Limb (tissue), 2 donors: ENCODE measurements at regions not wholly inside any gene's neighbourhood (a gene's known extent, or its start where the extent isn't known, plus 50 kb on each side); places are given as distances from the start of the nearest gene placed in this dataset.

Experiments used
- DNase-seq, 2 donors: peaks; one replicate each; pipeline ENCODE4 v3.0.0-alpha.2; 2016; ENCODE audit errors: extremely low spot score in 2 of 2

GRCh38 chr18:45480219-45481015 is 134.9 kb upstream of the SLC14A2 start:
- no peak for DNase-seq

DNA sequence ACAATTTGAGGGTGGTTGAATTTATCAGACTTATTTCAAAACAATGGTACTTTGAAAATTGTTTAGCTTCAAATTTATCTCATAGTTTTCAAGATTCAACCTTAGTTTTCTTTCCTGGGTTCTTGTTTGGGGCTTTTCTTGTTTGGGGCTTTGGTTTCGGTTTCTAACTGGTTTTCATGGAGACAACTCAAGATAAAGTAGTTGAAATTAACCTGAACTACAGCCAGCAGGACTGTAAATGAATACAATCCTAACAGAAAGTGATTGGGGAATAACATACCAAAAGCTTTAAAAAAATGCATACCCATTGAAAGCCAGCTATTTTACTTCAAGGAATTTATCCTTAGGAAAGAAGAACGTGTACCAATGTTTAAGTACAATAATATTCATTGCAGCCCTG is 133.5 kb upstream of the SLC14A2 start:
- DNase-seq: no peak

DNA sequence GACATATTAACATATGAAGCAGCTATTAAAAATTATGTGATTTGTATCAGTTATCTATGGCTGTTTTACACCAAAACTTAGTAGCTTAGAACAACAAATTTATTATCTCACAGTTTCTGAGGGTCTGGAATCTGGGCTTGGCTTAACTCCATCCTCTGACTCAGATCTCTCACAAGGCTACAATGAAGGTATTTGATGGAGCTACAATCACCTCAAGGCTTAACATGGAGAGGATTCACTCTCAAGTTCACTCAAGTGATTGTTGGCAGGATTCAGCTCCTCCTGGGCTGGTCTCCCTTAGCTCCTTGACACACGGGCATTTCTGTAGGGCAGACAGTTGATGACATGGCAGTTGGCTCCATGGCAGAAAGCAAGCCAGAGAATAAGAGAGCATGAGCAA is 133.0 kb upstream of the SLC14A2 start:
- DNase-seq: no peak

DNA sequence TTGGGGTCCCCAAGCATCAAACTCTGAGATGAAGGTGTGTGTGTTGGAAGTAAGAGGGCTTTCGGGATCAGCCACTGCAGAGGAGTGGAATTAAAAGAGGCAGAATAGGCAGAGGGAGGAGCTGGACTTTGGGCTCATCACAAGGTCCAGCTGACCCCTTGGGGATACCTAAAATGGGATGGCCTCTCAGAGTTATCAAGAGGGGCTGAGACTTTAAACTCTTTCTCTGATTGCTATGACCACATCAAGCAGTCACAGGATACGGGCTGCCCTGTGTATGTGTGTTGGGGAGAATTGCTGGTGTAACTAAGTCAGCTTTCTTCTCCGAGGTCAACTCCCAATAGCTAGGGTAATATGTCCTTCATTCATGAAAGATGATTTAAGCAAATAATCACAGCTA is 127.7 kb upstream of the SLC14A2 start:
- no peak for DNase-seq

DNA sequence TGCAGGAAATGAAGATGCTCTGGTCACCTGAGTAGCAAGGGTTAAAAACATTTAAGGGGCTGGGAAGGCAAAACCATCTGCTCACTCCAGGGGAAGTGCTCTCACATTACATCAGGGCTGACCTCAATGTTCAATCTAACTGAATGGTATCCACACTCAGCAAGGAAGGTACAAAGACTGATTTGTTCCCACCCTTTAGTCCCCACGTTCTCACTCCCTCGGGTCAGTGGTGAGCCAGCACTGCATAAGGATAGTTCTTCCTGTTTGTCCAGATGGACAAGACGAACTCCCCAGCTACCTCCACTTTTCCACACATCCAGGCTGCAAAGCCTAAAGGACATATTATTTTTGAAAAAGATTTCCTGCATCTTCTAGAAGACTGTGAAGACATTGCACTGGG is 126.6 kb upstream of the SLC14A2 start:
- DNase-seq: no peak

- DNase-seq: no peak
These were observed 121.4 kb upstream of the SLC14A2 start for GRCh38 chr18:45493830-45494229.

- DNase-seq: no peak
These were observed 120.5 kb upstream of the SLC14A2 start for GRCh38 chr18:45494811-45495210.

- no peak for DNase-seq
These were observed 118.5 kb upstream of the SLC14A2 start for GRCh38 chr18:45496741-45497140.

DNA sequence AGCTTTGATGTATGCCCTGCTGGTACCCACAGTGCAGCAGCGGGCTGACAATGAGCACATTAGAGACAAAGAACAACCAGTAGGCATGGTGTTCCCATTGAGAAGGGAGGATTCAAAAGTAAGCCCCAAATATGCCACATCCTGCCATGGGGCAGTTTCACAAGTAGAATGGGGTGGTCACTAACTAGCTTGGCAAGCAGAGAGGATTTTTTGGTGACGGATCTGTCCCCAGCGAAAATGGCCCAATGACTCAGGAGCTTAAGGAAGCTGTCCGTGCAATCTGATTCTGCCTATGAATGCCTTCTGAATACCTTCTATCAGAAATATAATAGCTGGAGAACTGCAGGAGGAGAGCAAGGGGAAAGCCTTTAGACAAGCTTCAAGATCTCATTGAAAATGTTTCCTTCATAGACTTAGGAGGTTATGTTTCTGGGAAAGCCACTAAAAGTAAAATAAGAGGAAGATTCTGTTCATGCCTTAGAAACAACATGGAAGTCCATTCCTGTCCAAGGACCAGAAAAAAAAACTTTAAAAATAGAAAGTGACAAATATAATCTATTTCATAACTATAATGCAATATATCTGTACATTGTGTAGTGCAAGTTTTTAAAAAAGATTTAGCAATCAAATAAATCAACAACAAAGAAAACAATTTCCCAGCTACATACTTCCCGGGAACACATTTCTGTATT is 117.5 kb upstream of the SLC14A2 start:
- no peak for DNase-seq

- no peak for DNase-seq
These were observed 117.0 kb upstream of the SLC14A2 start for GRCh38 chr18:45498287-45498658.

DNA sequence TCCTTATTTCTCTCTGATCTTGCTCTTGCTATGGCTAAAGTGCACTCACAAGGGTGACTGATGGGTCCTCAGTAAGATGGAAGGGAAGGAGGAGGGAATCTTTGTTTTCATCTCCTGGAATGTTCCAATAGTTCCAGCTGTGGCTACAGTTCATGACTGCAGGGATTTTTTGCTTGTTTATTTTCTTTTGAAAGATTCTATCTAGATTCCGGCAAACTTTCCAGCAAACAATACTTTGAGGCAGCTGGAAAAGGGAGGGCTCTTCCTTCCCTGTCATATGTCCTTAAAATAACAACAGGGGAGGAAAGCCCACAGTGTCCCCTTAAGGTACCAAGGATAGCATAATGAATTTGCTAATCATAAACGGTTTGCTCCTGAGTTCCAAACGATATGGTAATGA is 111.3 kb upstream of the SLC14A2 start:
- DNase-seq: no peak

DNA sequence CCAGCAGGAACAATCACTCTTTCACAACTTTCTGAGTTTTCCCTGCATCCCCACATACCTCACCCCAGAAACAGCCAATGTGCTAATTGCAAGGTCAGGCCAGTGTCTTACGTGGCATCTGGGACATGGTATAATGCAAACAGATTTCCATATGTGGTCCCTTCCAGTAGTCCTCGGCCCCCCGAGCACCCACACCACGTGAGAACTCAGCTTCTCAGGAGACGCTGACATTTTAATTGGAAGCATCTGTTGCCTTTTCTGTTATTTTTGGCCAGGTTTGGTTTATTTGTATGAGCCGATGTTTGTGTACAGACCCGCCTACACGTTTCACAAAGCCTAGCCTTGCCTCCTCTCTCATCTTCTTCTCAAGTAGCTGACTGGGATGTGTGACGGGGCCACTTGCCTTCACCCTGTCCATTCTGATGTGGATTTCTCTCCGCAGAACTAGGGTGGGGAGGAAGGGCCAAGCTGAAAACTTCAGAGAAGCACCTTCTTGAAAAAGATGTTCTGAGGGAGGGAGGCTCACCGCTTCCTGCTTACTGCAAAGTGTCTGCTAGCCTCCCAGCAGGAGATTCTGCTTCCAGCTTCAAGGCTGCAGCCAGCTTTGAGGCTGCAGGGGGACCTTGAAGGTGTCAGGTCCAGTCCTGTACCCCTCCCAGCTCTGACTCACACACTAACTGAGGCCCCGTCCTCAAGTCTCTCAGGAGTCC is 109.6 kb upstream of the SLC14A2 start:
- no peak for DNase-seq

DNA sequence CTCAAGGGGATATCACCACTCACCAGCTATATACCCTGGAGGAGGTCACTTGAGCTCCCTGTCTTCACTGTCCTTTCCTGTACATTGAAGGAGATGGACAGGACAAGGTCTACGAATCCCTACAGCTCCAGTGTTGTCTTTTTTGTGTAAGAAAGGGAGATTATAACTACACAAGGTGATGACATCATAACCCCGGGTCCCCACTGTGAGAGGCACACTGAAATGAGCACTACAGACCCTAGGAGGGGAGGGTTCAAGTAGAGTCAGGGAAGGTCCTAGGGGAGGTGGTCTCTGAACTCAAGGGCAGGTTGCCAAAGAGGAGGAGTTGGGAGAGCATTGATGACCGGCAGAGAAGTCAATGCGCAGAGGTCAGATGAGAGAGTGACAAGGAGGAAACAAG is 108.3 kb upstream of the SLC14A2 start:
- no peak for DNase-seq

DNA sequence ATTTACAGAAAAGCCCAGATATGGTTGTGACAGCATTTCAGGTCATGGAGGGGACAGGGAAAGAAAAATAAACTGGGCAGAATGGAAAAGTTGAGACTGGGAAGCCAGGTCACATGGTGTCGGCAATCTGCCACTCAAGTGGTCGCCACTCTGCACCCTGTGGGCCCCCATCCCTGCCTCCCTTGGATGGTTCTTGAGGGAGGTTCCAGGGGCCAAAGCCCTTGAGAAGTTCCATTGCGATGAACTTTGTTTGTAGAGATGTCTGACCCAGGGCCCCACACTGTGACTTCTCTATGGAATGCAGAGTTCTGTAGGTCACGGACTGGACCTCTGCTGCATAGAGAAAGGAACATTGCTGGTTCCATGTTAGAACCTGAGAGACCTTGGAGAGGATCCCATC is 105.7 kb upstream of the SLC14A2 start:
- DNase-seq: no peak

- no peak for DNase-seq
These were observed 104.6 kb upstream of the SLC14A2 start for GRCh38 chr18:45510656-45511055.

DNA sequence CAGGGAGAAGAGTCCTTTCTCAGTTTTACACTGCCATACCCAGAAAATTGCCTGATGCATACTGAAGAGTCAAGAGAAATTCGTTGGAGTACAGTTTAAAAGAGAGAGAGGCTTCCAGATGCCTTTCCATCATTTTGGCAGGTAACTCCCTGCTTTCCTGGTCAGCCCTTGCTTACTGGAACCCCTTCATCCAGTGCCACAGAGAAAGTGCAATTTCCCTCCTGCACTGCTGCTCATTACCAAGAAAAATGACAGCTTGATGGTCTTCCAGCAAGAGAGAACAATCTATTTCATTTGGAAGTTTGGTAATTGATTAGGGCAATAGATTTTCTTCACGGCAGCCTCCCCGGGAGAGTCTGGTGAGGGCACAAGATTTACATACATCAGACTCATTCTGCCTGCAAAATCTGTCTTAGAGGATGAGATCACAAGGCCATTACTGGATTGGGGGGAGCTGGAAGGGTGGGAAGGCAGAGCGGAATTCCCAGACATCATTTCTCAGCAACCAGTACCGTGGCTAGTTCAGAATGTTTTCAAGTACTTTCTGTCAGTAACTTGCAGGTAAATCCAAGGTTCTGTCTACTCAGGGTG is 102.8 kb upstream of the SLC14A2 start:
- no peak for DNase-seq

- DNase-seq: no peak
These were observed 98.0 kb upstream of the SLC14A2 start for GRCh38 chr18:45517181-45517741.

DNA sequence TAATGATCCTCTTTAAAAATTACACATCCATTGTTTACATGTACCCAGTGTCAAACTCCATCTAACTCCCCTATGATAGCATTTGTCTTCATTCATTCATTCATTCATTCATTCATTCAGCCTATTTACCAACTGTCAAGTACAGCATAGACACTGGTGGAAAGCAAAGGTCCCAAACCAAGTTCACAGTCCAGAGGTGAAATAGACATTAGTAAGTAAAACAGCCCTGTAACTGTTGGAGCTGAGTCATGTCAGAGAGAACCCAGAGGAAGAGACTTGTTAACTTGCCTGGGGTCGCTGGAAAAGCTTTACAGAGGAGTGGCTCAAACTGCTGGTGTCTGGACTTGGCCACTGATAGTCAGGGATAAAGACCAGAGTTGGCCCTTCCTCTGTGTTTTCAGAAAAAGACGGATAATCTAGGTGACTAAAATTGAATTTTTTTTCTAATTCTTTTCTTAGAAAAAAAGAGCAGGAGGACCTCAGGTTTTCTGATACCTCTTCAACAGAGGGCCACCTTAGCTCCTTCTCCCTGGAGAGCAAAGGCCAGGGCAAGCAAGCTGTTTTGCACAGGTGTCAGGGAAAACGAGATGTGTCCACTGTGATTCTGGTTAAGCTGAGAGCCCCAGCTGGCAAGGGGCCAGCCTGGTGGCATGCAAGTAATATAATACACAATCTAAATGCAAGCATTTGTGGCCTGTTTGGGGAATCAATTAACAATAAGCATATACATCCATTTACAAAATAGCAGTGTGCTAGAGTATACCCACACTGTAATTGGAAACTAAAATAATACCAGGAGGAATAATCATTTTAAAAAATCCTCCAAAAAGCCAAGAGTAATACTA is 96.7 kb upstream of the SLC14A2 start:
- DNase-seq: no peak

DNA sequence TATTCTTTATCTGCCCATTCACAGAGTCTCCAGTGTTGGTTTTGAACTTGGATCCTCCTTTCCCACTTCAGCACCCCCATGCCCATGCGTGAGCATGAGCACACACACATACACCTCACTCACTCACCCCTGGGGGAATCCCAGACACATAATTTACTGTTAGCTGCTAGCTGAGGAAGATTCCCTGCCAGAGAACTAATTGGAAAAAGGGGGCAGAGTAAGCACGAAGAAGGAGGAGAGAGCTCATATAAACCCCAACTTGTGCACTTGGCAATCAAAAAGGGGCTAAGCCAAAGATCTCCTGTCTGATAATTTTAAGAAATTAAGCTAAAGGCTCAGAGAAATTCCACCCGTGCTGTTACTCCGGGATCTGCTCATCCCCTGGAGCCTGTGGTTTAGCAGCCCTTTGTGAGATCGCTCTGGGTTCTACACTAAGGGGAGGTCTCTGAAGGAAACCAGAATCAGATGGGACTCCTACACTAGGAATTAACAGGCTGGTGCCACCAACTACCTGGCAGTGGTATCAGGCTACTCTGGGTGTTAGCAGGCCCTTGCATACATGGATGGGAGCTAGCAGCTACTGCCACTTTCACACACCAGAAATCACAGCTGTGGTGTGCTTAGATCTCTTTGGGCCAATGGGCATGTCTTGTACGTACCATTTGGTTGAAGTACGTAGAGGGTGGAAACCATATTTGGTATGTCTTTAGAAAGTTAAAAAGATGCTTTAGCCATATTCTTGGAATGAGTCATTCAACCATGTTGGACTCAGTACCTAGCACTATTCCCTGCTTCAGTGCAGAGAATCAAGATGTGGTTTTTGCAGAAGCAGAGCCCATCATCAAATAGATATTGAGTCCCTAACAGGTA is 95.6 kb upstream of the SLC14A2 start:
- no peak for DNase-seq

DNA sequence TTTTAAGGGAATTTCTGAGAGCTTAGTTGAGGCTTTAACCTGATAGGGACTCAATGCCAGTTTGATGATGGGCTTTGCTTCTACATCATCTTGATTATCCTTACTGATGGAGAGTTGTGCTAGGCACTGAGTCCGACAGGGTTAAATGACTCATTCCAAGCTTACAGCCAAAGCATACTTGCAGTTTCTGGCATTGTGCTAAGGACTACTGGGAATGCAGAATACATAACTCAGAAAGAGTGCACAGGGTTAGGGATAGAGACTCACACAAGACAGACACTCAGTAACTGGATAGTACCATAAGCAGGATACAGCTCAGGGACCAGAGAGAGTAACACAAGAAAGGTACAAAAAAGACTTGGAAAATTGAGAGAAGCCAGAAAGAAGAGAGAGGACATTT is 94.1 kb upstream of the SLC14A2 start:
- DNase-seq: peak in 1 of 2 donors; percentile 36
